Gastroesophageal sphincter (tissue), 3 donors: ENCODE measurements at regions not wholly inside any gene's neighbourhood (a gene's known extent, or its start where the extent isn't known, plus 50 kb on each side); places are given as distances from the start of the nearest gene placed in this dataset.

ENCODE experiments used
- POLR2A ChIP-seq, 2 donors: fragments of 450-650 bp; IDR thresholded peaks; one replicate each; pipeline ENCODE4 v1.6.1; 2017; ENCODE audit warnings: antibody characterized with exemption in 2 of 2, mild to moderate bottlenecking in 2 of 2, moderate library complexity in 1 of 2
- TF ChIP-seq, protein P1 (sequence below), 4 experiments: fragments of 200-600 bp in 2 of 4; fragments of 450-650 bp in 2 of 4; sonication (generic) in 1 of 4; IDR thresholded peaks; one replicate each; pipeline ENCODE4 v1.5.1; 2017 to 2019; ENCODE audit warnings: antibody characterized with exemption in 4 of 4, mild to moderate bottlenecking in 2 of 4, moderate library complexity in 2 of 4

DNA sequence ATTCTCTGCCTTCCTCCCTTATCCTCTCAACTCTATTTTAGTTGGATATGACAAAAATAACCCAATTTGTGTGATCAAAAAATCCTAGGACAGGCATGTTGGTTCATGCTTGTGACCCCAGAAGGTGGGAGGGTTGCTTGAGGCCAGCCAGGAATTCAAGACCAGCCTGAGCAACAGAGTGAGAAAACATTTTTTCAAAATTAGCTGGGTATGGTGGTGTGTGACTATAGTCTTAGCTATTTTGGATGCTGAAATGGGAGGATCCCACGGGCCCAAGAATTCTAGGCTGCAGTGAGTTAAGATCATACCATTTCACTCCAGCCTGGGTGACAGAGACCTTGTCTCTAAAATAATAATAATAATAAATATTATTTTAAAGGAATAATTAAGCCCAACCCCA is 1383.1 kb upstream of the ADGRL2 start:
- TF ChIP-seq, protein P1, sequence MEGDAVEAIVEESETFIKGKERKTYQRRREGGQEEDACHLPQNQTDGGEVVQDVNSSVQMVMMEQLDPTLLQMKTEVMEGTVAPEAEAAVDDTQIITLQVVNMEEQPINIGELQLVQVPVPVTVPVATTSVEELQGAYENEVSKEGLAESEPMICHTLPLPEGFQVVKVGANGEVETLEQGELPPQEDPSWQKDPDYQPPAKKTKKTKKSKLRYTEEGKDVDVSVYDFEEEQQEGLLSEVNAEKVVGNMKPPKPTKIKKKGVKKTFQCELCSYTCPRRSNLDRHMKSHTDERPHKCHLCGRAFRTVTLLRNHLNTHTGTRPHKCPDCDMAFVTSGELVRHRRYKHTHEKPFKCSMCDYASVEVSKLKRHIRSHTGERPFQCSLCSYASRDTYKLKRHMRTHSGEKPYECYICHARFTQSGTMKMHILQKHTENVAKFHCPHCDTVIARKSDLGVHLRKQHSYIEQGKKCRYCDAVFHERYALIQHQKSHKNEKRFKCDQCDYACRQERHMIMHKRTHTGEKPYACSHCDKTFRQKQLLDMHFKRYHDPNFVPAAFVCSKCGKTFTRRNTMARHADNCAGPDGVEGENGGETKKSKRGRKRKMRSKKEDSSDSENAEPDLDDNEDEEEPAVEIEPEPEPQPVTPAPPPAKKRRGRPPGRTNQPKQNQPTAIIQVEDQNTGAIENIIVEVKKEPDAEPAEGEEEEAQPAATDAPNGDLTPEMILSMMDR (IDR thresholded peaks at IDR 0.05) = no peak
- no peak for TF ChIP-seq POLR2A (IDR thresholded peaks at IDR 0.05)
